CD14-positive monocyte (primary cell): ENCODE measurements at regions not wholly inside any gene's neighbourhood (a gene's known extent, or its start where the extent isn't known, plus 50 kb on each side); places are given as distances from the start of the nearest gene placed in this dataset.

Experiments
- DNase-seq, 3 donors: peaks; one replicate each; pipeline ENCODE4 v3.0.0-alpha.2; 2011 to 2022
- H2AFZ ChIP-seq: 2 replicates; pipeline ENCODE4 v1.6.0; 2012; ENCODE audit warnings: mild to moderate bottlenecking, low read depth, low read length, inconsistent platforms; ENCODE audit not compliant: insufficient read depth, poor library complexity, severe bottlenecking
- H3K27ac ChIP-seq, 2 donors: 1 replicate in 1 of 2; 2 replicates in 1 of 2; pipeline ENCODE4 v1.5.1; 2012 to 2013; ENCODE audit warnings: low read length in 2 of 2, control low read depth in 1 of 2, inconsistent platforms in 1 of 2, low read depth in 1 of 2, mild to moderate bottlenecking in 1 of 2
- H3K27me3 ChIP-seq, 2 donors: one replicate each; pipeline versions ENCODE4 v1.6.0 to v1.6.1; 2011 to 2013; ENCODE audit warnings: low read length in 2 of 2; ENCODE audit not compliant: control insufficient read depth in 2 of 2, insufficient read depth in 2 of 2
- H3K36me3 ChIP-seq, 2 donors: replicated peaks in 1 of 2; 1 replicate in 1 of 2; 2 replicates in 1 of 2; pipeline versions ENCODE4 v1.5.1 to v1.6.1; 2012 to 2013; ENCODE audit warnings: low read length in 2 of 2, control low read depth in 1 of 2, inconsistent platforms in 1 of 2, mild to moderate bottlenecking in 1 of 2; ENCODE audit not compliant: insufficient read depth in 2 of 2, control insufficient read depth in 1 of 2
- H3K4me1 ChIP-seq, 2 donors: 1 replicate in 1 of 2; 2 replicates in 1 of 2; pipeline versions ENCODE4 v1.5.1 to v1.6.1; 2012 to 2013; ENCODE audit warnings: low read length in 2 of 2, control low read depth in 1 of 2, inconsistent platforms in 1 of 2, mild to moderate bottlenecking in 1 of 2, moderate library complexity in 1 of 2; ENCODE audit not compliant: insufficient read depth in 2 of 2, control insufficient read depth in 1 of 2
- H3K4me2 ChIP-seq: replicated peaks from 2 replicates; pipeline ENCODE3; 2012; ENCODE audit warnings: low read length, moderate library complexity, mild to moderate bottlenecking; ENCODE audit not compliant: poor library complexity, severe bottlenecking; ENCODE audit errors: extremely low read depth
- H3K4me3 ChIP-seq, 3 experiments: fragments of 200-600 bp in 1 of 3; sonication (generic) in 1 of 3; replicated peaks in 1 of 3; 1 replicate in 2 of 3; 2 replicates in 1 of 3; pipeline ENCODE4 v1.5.1; 2011 to 2013; ENCODE audit warnings: low read length in 3 of 3, mild to moderate bottlenecking in 3 of 3, control low read depth in 2 of 3, low read depth in 2 of 3, inconsistent platforms in 1 of 3, moderate library complexity in 1 of 3
- H3K79me2 ChIP-seq: 2 replicates; pipeline ENCODE4 v1.6.0; 2012; ENCODE audit warnings: mild to moderate bottlenecking, control low read depth, inconsistent platforms, low read length, moderate library complexity; ENCODE audit not compliant: insufficient read depth
- H3K9ac ChIP-seq: 2 replicates; pipeline ENCODE4 v1.6.0; 2017; ENCODE audit warnings: low read length, mild to moderate bottlenecking; ENCODE audit not compliant: insufficient read depth, poor library complexity, severe bottlenecking
- H3K9me3 ChIP-seq, 2 donors: replicated peaks in 1 of 2; 1 replicate in 1 of 2; 2 replicates in 1 of 2; pipeline versions ENCODE4 v1.5.1 to v1.6.1; 2012 to 2013; ENCODE audit warnings: low read length in 2 of 2, control low read depth in 1 of 2; ENCODE audit not compliant: control insufficient read depth in 1 of 2, insufficient read depth in 1 of 2
- H4K20me1 ChIP-seq: 2 replicates; pipeline ENCODE4 v1.6.0; 2012; ENCODE audit warnings: mild to moderate bottlenecking, low read length, control low read depth, moderate library complexity; ENCODE audit not compliant: insufficient read depth
- H3K27ac Mint-ChIP-seq, 7 donors: one replicate each; pipeline ENCODE4 v1.8.0; 2020; ENCODE audit warnings: mild to moderate bottlenecking in 7 of 7, mixed read lengths in 7 of 7, moderate library complexity in 6 of 7, inconsistent platforms in 2 of 7
- H3K27me3 Mint-ChIP-seq, 3 donors: one replicate each; pipeline ENCODE4 v1.8.0; 2021 to 2022; ENCODE audit warnings: low read depth in 3 of 3, mild to moderate bottlenecking in 3 of 3, mixed read lengths in 3 of 3, moderate library complexity in 3 of 3, inconsistent platforms in 1 of 3
- H3K36me3 Mint-ChIP-seq, 2 donors: one replicate each; pipeline ENCODE4 v1.8.0; 2020; ENCODE audit warnings: mixed read lengths in 2 of 2, inconsistent platforms in 1 of 2, mild to moderate bottlenecking in 1 of 2
- H3K4me1 Mint-ChIP-seq: one replicate; pipeline ENCODE4 v1.8.0; 2020; ENCODE audit warnings: mild to moderate bottlenecking, mixed read lengths
- H3K4me3 Mint-ChIP-seq, 2 donors: one replicate each; pipeline ENCODE4 v1.8.0; 2020; ENCODE audit warnings: mild to moderate bottlenecking in 2 of 2, mixed read lengths in 2 of 2, moderate library complexity in 1 of 2
- H3K9me3 Mint-ChIP-seq, 7 donors: one replicate each; pipeline ENCODE4 v1.8.0; 2020 to 2022; ENCODE audit warnings: mixed read lengths in 7 of 7, mild to moderate bottlenecking in 6 of 7, moderate library complexity in 6 of 7, inconsistent platforms in 2 of 7
- CTCF ChIP-seq: fragments of 200-600 bp; IDR thresholded peaks from one replicate; pipeline ENCODE4 v1.8.0; 2022; ENCODE audit warnings: antibody characterized with exemption, mild to moderate bottlenecking
- WGBS: methylation state at CpG from one replicate; pipeline ENCODE4 v1.1.5; 2013; ENCODE audit warnings: missing lambda C conversion rate; ENCODE audit not compliant: insufficient coverage; 5-methylcytosine and 5-hydroxymethylcytosine counted together
- intact Hi-C, 2 donors: fragments of 100-400 bp; cut with micrococcal nuclease; formaldehyde crosslinking; loops; one replicate each; pipeline versions ENCODE4 v1.15.0 to v1.15.1; 2023

- H3K9me3 ChIP-seq, result peaks cover 9 to 15% of the 10 kb centered on the region in 2 donors
- TF ChIP-seq CTCF, result no peak
- H3K4me2 ChIP-seq, result no peak overlapping the region
- peaks cover 0 to 5% of the 10 kb centered on the region in 2 donors for H3K4me1 ChIP-seq
- no peak overlapping the region for H3K27ac ChIP-seq
- H3K9me3 Mint-ChIP-seq, result peaks cover 12 to 23% (median 16%) of the 10 kb centered on the region in 7 donors
- WGBS, result 72% methylated on average over 6 of the region's 11 CpGs
- no peaks in the 10 kb centered on the region for H3K27me3 ChIP-seq
- H3K4me1 Mint-ChIP-seq, result peaks cover 9% of the 10 kb centered on the region
- no peaks in the 10 kb centered on the region for H3K79me2 ChIP-seq
- H3K36me3 Mint-ChIP-seq, result no peaks in the 10 kb centered on the region
- DNase-seq, result no peak
- intact Hi-C loops, result no loop called here
- no peak overlapping the region for H3K27ac Mint-ChIP-seq
- peaks cover 6 to 9% (median 9%) of the 10 kb centered on the region in 3 donors for H3K27me3 Mint-ChIP-seq
- no peak overlapping the region for H3K4me3 ChIP-seq
- H2AFZ ChIP-seq, result no peak overlapping the region
- H3K9ac ChIP-seq, result no peak overlapping the region
- no peak overlapping the region for H3K4me3 Mint-ChIP-seq
- no peaks in the 10 kb centered on the region for H3K36me3 ChIP-seq
- H4K20me1 ChIP-seq, result no peaks in the 10 kb centered on the region
Measured at GRCh38 chr3:13152826-13153710, 79.8 kb upstream of the IQSEC1 start.

GRCh38 chr3:13150624-13151023 lies 77.4 kb upstream of the IQSEC1 start:
- Histone ChIP-seq H3K36me3 (no peaks in the 10 kb centered on the region), H3K4me3 (no peak overlapping the region), H2AFZ (no peak overlapping the region), H3K4me1 (peaks cover 0 to 5% of the 10 kb centered on the region in 2 donors), H3K27me3 (no peaks in the 10 kb centered on the region), H3K27ac (no peak overlapping the region), H3K4me2 (no peak overlapping the region), H3K9ac (no peak overlapping the region), H4K20me1 (no peaks in the 10 kb centered on the region), H3K9me3 (peaks cover under 1 to 7% of the 10 kb centered on the region in 2 donors), H3K79me2 (no peaks in the 10 kb centered on the region)
- intact Hi-C loops, result no loop called here
- Mint-ChIP-seq H3K4me3 (no peak overlapping the region), H3K9me3 (peaks cover 6 to 16% (median 12%) of the 10 kb centered on the region in 7 donors), H3K4me1 (peaks cover 9% of the 10 kb centered on the region), H3K27me3 (peaks cover 3 to 10% (median 9%) of the 10 kb centered on the region in 3 donors), H3K36me3 (no peaks in the 10 kb centered on the region), H3K27ac (peak overlapping the region in 1 of 7 donors; percentile 8)
- no peak for TF ChIP-seq CTCF
- WGBS, result 90% methylated on average over 5 of the region's 5 CpGs
- no peak for DNase-seq
